Right atrium auricular region (tissue), 2 donors: ENCODE measurements at regions not wholly inside any gene's neighbourhood (a gene's known extent, or its start where the extent isn't known, plus 50 kb on each side); places are given as distances from the start of the nearest gene placed in this dataset.

Experiments
- DNase-seq: peaks from one replicate; pipeline ENCODE4 v3.0.0-alpha.2; 2019; ENCODE audit warnings: low spot score
- H3K27ac ChIP-seq, 2 donors: fragments of 200-600 bp; sonication (generic); 1 replicate in 1 of 2; 2 replicates in 1 of 2; pipeline ENCODE4 v1.5.1; 2016 to 2019
- H3K27me3 ChIP-seq, 2 donors: fragments of 200-600 bp; sonication (generic); one replicate each; pipeline versions ENCODE4 v1.5.1 to v1.6.0; 2017 to 2019
- H3K36me3 ChIP-seq: fragments of 200-600 bp; sonication (generic); one replicate; pipeline ENCODE4 v1.5.1; 2016
- H3K4me1 ChIP-seq, 2 donors: fragments of 200-600 bp; sonication (generic); one replicate each; pipeline versions ENCODE4 v1.5.1 to v1.6.0; 2017 to 2019
- H3K4me3 ChIP-seq, 2 donors: fragments of 200-600 bp; sonication (generic); 1 replicate in 1 of 2; 2 replicates in 1 of 2; pipeline ENCODE4 v1.5.1; 2017 to 2019; ENCODE audit warnings: mild to moderate bottlenecking in 1 of 2, moderate library complexity in 1 of 2
- H3K9me3 ChIP-seq, 2 donors: fragments of 200-600 bp; sonication (generic); one replicate each; pipeline ENCODE4 v1.5.1; 2019
- TF ChIP-seq, protein P1 (sequence below), 2 donors: fragments of 200-600 bp; sonication (generic); IDR thresholded peaks; one replicate each; pipeline ENCODE4 v1.5.1; 2019; ENCODE audit warnings: antibody characterized with exemption in 2 of 2

DNA sequence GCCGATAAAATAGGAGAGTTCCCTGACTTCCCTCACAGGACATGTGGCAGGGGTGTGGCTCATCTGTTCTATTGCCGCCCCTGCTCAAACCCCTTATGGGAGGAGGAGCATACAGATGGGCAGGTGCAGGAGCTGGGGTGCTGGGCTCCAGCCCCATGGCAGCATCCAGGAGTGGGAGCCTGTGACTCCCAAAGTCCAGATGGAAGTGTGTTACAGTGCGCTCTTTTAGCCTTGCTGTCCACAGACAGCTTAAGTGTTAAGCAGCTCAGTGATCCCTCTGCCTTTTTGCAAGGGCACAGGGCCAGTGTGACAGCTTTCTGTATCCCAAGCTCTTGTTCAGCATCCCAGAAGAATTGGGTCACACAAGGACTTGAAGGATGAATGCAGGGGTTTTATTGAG, 212.3 kb upstream of the MYLIP start:
- Histone ChIP-seq H3K4me1 (no peaks in the 10 kb centered on the region), H3K27ac (no peak overlapping the region), H3K36me3 (no peaks in the 10 kb centered on the region), H3K4me3 (no peak overlapping the region), H3K27me3 (no peaks in the 10 kb centered on the region), H3K9me3 (no peaks in the 10 kb centered on the region)
- TF ChIP-seq, protein P1, sequence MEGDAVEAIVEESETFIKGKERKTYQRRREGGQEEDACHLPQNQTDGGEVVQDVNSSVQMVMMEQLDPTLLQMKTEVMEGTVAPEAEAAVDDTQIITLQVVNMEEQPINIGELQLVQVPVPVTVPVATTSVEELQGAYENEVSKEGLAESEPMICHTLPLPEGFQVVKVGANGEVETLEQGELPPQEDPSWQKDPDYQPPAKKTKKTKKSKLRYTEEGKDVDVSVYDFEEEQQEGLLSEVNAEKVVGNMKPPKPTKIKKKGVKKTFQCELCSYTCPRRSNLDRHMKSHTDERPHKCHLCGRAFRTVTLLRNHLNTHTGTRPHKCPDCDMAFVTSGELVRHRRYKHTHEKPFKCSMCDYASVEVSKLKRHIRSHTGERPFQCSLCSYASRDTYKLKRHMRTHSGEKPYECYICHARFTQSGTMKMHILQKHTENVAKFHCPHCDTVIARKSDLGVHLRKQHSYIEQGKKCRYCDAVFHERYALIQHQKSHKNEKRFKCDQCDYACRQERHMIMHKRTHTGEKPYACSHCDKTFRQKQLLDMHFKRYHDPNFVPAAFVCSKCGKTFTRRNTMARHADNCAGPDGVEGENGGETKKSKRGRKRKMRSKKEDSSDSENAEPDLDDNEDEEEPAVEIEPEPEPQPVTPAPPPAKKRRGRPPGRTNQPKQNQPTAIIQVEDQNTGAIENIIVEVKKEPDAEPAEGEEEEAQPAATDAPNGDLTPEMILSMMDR (IDR thresholded peaks at IDR 0.05) = no peak
- no peak for DNase-seq

DNA sequence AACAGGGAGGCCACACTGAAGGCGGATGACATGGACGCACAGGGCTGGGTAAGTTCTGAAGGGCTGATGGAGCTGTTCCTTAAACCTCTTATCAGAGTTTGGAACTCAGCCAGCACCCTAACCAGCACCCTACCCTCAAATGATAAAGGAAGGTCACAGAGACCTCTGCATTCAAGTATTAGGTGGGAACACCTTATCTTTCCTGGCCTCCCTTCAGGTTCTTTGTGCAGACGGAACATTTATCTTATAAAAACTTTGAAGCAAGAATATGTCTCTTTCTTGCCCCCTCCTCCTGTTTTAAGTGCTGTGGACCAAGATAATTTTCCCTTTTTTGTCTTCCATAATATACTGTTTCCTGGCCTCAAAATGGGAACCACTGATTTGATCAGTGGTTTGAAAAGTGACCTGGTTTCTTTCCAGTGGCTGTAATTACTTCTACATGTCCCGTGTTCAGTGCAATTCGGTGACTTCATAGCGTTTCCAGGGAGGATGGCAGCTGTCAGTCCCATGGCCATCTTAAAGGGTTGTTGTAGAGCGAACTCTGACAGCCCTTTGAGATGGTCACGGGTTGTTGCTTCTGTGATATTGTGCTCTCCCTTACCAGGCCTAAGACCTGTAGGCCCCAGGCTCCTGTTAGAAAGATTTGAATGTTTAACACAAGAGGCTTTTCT, 213.2 kb upstream of the MYLIP start:
- TF ChIP-seq, protein P1 (IDR thresholded peaks at IDR 0.05) = no peak
- no peak overlapping the region for H3K27ac ChIP-seq
- no peaks in the 10 kb centered on the region for H3K36me3 ChIP-seq
- H3K27me3 ChIP-seq = no peaks in the 10 kb centered on the region
- no peaks in the 10 kb centered on the region for H3K4me1 ChIP-seq
- no peaks in the 10 kb centered on the region for H3K9me3 ChIP-seq
- no peak for DNase-seq
- H3K4me3 ChIP-seq = no peak overlapping the region

DNA sequence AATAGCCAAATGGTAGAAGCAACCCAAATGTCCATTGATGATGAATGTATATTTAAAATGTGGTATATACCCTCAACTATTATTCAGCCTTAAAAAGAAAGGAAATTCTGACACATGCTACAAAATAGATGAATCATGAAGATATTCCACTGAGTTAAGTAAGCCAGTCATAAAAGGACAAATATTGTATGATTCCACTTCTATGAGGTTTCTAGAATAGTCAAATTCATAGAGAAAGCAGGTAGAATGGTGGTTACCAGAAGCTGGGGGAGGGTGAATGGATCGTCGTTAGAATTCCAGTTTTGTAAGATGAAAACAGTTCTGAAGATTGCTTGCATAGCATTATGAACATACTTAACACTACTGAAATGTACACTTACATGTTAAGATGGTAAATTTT, 214.3 kb upstream of the MYLIP start:
- Histone ChIP-seq H3K27me3 (no peaks in the 10 kb centered on the region), H3K27ac (no peak overlapping the region), H3K4me3 (no peak overlapping the region), H3K9me3 (no peaks in the 10 kb centered on the region), H3K36me3 (no peaks in the 10 kb centered on the region), H3K4me1 (no peaks in the 10 kb centered on the region)
- no peak for DNase-seq
- TF ChIP-seq, protein P1 (IDR thresholded peaks at IDR 0.05) = no peak

DNA sequence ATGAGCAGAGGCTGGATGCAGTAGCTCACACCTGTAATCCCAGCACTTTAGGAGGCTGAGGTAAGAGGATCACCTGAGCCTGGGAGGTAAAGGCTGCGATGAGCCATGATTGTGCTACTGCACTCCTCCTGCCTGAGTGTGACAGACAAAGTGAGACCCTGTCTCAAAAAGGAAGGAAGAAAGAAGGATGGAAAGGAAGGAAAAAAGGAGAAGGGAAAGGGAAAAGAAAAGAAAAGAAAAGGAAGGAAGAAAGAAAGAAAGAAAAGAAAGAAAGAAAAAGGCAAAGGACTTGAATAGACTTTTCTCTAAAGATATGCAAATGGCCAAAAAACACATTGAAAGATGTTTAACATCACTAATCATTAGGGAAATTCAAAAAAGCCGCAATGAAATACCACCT, 215.3 kb upstream of the MYLIP start:
- Histone ChIP-seq H3K27me3 (no peaks in the 10 kb centered on the region), H3K4me1 (no peaks in the 10 kb centered on the region), H3K27ac (no peak overlapping the region), H3K9me3 (no peaks in the 10 kb centered on the region), H3K36me3 (no peaks in the 10 kb centered on the region), H3K4me3 (no peak overlapping the region)
- DNase-seq = no peak
- TF ChIP-seq, protein P1 (IDR thresholded peaks at IDR 0.05) = no peak

DNA sequence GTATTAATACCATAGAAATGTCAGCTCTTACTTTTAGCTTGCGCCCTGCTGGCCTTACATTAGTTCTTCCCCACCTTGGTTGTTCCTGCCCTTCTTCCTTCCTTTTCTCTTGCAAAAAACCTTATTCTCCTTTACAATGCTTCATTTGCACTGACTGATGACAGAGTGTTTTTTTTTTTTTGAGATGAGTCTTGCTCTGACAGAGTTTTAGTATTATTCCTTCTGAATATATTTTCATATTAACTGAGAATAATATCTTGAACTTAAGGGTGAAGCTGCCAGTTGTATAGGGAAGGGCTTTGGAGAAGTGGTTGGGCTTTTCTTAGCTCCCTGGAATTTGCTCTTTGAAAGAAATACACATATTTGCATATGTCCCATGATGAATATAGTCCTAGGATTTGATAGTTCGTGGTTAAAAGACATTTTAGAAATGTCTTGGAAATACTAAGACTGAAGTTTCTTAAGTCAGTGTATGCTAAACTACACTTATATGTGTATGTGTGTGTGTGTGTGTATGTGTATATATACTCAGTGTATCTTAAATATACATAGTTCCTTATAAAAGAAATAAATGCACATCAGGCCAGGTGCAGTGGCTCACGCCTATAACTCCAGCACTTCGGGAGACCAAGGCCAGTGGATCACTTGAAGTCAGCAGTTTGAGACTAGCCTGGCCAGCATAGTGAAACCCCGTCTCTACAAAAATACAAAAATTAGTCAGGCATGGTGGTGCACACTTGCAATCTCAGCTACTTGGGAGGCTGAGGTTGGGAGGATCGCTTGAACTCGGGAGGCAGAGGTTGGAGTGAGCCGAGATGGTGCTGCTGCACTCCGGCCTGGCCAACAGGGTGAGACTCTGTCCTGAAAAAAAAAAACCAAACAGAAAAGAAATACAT, 216.1 kb upstream of the MYLIP start:
- Histone ChIP-seq H3K4me3 (no peak overlapping the region), H3K27me3 (no peaks in the 10 kb centered on the region), H3K9me3 (no peaks in the 10 kb centered on the region), H3K27ac (no peak overlapping the region), H3K36me3 (no peaks in the 10 kb centered on the region), H3K4me1 (no peaks in the 10 kb centered on the region)
- TF ChIP-seq, protein P1 (IDR thresholded peaks at IDR 0.05) = no peak
- no peak for DNase-seq
